ENCODE measurements at regions not wholly inside any gene's neighbourhood (a gene's known extent, or its start where the extent isn't known, plus 50 kb on each side); places are given as distances from the start of the nearest gene placed in this dataset.

DNA sequence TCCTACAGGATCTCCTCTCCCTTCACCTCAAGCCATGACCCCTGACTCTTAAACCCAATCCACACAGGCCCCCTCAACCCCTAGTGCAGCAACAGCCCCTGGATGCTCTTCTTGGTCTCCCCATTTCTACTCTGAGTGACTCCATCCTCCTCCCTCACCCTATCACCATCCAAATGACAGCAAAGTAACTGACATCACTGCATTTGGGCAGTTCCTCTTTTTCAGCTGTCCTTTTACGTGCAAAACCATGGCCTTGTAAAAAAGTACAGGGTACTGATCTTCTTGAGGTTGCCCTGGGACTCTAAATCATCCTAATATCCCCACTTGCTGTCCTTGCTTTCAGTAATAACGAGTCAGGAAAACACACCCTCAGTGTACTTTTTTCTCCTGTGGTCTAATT is 454.9 kb downstream of the ADRA2A start:
- Histone ChIP-seq H3K36me3 (ENCODE audit: control insufficient read depth in 2 of 2, extremely low read depth in 1 of 2, insufficient read depth in 2 of 2, low read length in 2 of 2) (no peaks in the 10 kb centered on the region), H3K27me3 (ENCODE audit: control insufficient read depth in 2 of 2, insufficient read depth in 2 of 2, low read length in 2 of 2) (no peaks in the 10 kb centered on the region), H3K9me3 (replicated peaks; ENCODE audit: control insufficient read depth, insufficient read depth, low read length) (no peaks in the 10 kb centered on the region), H3K9ac (replicated peaks; ENCODE audit: extremely low read depth, insufficient read depth, low read length) (no peak overlapping the region), H3K27ac (ENCODE audit: insufficient read depth, low read depth, low read length) (no peak overlapping the region), H3K4me1 (ENCODE audit: control insufficient read depth, extremely low read depth, insufficient read depth, low read length) (no peaks in the 10 kb centered on the region), H3K79me2 (ENCODE audit: control insufficient read depth, insufficient read depth, low read length) (no peaks in the 10 kb centered on the region), H3K9me1 (replicated peaks; ENCODE audit: control insufficient read depth, extremely low read depth, insufficient read depth, low read length) (no peaks in the 10 kb centered on the region), H3K4me2 (ENCODE audit: insufficient read depth, low read length) (no peak overlapping the region), H2AFZ (ENCODE audit: low read depth, low read length) (no peak overlapping the region), H4K20me1 (replicated peaks; ENCODE audit: control insufficient read depth, extremely low read depth, insufficient read depth, low read length) (no peaks in the 10 kb centered on the region), H3K4me3 (replicated peaks in 1 of 3; ENCODE audit: insufficient read depth in 1 of 3, low read depth in 1 of 3, low read length in 3 of 3) (no peak overlapping the region)
- ChIA-PET CTCF (no interaction called here), POLR2A (no interaction called here)
- intact Hi-C loops (cut with micrococcal nuclease) (no loop called here), dilution Hi-C loops (cut with MboI; ENCODE audit: extremely low pct_ligation_motif_present, low sequenced_read_pairs) (no loop called here)
- DNase-seq (ENCODE audit: low read depth, low spot score) (no peak), FAIRE-seq (no peak)
- TF ChIP-seq FOS (IDR thresholded peaks at IDR 0.05; ENCODE audit: borderline replicate concordance, insufficient read depth, low read length) = no peak
- no peak for TF ChIP-seq GATA2 (IDR thresholded peaks at IDR 0.05; ENCODE audit: insufficient read depth, insufficient read length, low read depth, low read length)
- TF ChIP-seq POLR2AphosphoS5 (IDR thresholded peaks at IDR 0.05; ENCODE audit: insufficient read depth, low read depth, low read length) = no peak
- TF ChIP-seq POLR2A (IDR thresholded peaks at IDR 0.05; ENCODE audit: low read depth, low read length) = no peak
- TF ChIP-seq MYC (IDR thresholded peaks at IDR 0.05; ENCODE audit: low read depth, low read length) = no peak
- no peak for TF ChIP-seq MAX (IDR thresholded peaks at IDR 0.05; ENCODE audit: insufficient read depth, insufficient read length)
- no peak for TF ChIP-seq JUN (IDR thresholded peaks at IDR 0.05; ENCODE audit: borderline replicate concordance, insufficient read depth, insufficient read length, low read depth)
- TF ChIP-seq, protein P1, sequence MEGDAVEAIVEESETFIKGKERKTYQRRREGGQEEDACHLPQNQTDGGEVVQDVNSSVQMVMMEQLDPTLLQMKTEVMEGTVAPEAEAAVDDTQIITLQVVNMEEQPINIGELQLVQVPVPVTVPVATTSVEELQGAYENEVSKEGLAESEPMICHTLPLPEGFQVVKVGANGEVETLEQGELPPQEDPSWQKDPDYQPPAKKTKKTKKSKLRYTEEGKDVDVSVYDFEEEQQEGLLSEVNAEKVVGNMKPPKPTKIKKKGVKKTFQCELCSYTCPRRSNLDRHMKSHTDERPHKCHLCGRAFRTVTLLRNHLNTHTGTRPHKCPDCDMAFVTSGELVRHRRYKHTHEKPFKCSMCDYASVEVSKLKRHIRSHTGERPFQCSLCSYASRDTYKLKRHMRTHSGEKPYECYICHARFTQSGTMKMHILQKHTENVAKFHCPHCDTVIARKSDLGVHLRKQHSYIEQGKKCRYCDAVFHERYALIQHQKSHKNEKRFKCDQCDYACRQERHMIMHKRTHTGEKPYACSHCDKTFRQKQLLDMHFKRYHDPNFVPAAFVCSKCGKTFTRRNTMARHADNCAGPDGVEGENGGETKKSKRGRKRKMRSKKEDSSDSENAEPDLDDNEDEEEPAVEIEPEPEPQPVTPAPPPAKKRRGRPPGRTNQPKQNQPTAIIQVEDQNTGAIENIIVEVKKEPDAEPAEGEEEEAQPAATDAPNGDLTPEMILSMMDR (IDR thresholded peaks at IDR 0.05; ENCODE audit: extremely low read depth in 1 of 2, insufficient read depth in 1 of 2, low read depth in 1 of 2, low read length in 2 of 2) = no peak
- TF ChIP-seq EZH2 (IDR thresholded peaks at IDR 0.05; ENCODE audit: borderline replicate concordance, low read depth, low read length, severe bottlenecking) = no peak
- BruUV-seq (replicated peaks) = no TSS peak

Data from endothelial cell of umbilical vein (primary cell).